EH (cell line): ENCODE measurements at regions not wholly inside any gene's neighbourhood (a gene's known extent, or its start where the extent isn't known, plus 50 kb on each side); places are given as distances from the start of the nearest gene placed in this dataset.

ENCODE experiments used
- DNase-seq: peaks from one replicate; pipeline ENCODE4 v3.0.0-alpha.2; 2015; ENCODE audit warnings: low read depth

DNA sequence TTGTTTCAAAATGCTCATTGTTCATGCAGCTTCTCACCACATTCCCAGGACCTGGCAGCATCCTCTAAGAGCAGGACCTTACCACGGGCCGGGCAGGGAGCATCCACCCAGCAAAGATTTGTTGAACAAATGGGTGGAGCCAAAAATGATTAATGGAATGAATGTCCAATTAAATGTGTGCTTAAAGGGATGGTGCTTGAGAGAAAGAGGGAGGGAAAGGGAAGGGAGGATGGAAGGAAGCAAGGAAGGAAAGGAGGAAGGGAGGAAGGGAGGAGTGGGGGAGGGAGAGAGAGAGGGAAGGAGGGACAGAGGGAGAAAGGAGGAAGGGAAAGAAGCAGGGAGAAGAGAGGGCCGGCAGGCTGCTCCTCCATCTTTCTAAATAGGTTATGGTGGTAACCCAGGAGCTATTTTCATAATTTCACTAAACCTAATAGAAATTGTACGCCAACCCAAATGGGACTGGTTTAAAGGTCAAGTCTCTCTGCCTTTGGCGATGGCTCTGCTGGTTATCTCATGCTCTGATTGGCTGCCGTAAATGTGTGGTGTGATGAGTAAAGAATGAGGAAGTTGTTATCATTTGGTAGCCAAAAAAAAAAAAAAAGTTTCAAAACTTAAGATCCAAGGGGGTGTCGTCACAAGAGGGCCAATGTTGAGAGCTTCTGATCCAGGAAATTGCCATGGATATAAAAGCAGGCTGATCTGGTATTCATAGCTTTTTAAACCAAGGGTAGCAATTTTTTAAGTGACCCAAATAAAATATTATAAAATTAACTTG lies 126.7 kb upstream of the FOXF1 start:
- peak; percentile 94 for DNase-seq

DNA sequence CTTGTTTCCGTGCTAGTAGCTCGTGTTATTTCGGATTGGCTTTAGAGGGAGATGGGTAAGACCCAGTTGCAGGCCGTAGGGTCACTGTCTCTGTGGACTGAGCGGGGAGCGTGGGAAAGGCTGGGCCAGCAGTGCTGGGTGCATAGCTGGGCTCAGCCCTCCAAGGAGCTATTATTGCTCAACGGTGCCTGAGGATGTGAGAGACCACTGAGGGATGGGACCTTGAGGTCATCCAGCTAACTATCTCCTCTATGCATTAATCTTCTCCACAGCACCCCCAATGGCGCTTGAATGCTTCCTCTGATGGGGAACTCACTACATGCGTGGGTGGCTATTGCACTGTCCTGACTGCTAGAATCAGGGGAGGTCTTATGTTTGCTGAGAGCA lies 126.1 kb upstream of the FOXF1 start:
- DNase-seq, result no peak

DNA sequence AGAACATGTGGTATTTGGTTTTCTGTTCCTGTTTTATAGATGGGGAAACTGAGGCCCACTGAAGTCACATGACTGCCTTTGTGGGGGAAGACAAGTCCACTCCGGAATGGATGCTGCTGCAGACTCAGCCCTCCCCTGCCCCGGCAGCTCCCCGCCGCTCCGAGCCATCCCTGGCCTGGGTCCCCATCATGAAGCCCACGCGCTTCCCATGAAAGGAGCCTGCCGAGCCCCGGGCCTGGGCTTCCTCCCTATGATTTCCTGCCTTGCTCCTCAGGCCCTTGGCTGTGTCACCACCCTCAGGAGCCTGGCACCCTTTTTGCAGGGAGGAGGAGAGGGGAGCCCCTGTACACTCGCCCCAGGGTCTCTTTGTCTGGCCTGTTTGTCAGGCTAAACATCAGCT lies 125.3 kb upstream of the FOXF1 start:
- DNase-seq, result no peak

DNA sequence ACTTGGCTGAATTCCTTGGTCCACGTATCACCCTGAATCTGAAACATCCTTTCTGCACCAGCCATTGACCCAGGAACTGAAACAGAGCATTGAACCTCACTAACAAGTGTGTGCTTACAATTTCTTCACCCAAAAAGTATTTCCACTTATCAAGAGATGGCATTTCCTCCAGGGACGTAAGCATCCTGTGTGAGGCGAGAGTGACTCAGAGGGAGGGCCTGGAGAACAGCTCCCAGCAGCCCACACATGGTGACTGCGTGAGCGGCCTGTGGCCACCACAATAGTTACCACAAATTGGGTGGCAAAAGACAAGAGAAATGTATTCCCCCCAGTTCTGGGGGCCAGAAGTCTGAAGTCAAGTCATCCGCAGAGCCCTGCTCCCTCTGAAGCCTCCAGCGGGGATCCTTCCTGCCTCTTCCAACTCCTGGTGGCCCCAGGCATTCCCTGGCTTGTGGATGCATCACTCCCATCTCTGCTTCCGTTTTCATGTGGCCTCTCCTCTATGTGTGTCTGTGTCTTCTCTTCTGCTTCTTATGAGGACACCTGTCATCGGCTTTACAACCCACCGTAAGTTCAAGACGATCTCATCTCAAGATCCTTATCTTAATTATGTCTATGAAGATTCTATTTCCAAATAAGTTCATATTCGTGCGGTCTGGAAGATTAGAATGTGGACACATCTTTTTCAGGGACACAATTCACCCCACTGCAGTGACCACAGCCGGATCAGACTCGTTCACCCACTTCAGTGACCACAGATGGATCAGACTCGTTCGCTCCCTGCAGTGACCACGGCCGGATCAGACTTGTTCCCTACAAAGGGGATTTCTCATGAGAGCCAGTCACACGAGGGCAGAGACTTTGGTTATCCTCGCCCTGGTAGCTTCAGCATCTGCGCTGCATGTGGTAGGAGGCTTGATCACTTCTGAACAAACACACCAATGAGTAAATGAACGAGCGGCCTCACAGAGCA lies 122.6 kb upstream of the FOXF1 start:
- DNase-seq, result peak; percentile 99

DNA sequence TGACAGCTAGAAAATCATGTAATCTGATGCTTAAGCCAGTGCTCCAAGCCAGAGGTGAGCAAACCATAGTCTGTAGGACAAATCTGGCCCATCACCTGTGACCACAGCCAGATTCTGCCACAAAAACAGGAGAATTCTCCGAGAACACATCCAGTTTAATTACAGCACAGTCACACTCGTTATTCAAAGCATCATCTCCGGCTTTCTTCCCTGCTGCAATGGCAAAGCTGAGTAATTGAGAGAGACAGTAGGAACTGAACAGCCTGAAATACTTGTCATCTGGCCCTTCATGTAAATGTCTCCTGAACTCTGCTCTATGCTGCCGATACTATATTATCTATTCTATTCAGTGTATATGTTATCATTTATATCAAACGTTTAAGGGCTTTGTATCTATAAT lies 121.4 kb upstream of the FOXF1 start:
- no peak for DNase-seq

DNA sequence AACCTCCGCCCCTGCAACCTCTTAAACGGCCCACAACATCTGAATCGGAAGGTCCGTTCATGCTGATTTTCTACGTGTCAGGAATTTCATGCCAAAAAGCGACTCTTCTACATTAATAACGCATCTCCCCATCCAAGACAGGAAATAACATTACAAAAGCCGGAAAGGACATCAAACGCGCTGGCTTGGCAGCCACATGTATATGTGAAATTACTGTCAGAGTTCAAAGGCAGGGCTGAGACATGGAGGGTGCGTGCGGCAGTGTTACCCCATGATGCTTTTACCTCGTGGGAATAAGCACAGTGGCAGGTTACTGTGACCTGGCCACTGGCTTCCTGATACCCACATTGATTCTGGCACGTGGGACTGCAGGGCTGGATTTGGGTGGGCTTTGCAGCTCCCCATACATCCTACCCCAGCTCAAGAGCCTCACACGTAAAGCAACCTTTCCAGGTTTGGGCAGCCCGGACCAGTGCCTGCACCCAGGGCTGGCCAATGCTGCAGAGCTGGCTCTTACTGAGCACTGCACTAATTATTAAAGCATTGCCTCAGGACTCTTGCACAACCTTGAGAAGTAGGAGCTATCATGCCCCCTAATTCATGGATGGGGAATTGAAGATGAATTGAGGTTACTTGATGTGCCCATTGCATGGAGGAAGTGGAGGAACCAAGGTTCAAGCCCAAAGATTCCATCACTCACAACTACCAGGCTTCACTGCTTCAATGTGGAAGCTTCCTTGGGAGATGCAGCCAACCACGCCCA lies 120.6 kb upstream of the FOXF1 start:
- no peak for DNase-seq

DNA sequence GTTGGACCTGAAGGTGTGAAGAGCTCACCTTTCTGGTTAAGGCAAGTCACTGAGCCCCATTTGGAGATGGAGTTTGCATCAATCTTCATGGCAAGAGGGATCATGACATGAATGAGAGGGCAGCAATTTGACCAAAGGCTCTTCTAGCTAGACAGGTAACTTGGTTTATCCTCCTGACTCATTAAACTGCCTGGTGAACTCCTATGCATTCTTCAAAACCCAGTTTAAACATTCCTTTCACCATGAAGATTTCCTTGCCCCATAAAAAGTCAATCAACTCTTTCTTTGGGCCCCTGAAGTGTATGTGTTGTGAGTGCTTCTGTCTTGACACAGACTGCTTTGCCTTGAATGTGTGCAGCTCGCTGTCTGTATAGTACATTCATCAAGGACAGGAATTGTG lies 120.0 kb upstream of the FOXF1 start:
- no peak for DNase-seq

DNA sequence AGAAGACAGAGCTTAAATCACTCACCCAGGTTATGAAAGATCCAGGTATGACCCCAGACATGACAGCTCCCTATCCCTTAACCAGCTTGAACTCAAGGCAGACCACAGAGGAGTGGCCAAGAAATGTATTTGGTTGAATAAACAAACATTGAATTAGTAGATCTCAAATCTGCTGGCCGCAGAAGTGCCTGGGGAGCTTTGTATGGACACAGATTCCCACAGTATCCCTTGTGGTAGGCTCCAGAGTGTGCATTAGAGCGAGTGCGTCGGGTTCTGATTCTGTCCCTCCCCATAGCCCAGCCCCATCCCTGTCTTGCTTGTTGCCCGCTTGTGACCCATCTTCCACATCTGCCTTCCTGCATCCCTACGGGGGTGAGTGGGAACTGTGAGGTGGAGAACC lies 118.8 kb upstream of the FOXF1 start:
- peak; percentile 78 for DNase-seq

DNA sequence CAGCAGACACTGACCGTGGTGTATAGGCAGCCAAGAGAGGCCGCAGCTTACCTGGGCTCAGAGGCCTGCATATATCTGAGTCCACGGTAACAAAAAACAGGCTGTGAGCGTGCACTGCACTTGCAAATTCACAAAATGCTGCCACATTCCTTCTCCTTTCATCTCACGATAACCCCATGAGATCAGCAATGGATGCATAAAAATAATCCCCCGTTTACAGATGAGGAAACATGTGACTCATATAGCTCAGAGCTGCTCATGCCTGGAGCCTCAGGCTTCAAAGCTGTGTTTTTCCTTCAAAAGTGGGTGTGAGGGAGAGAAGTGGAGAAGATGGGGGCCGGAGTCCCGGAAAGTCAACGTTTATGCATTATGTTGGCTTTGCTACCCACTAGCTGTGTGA lies 118.3 kb upstream of the FOXF1 start:
- peak; percentile 90 for DNase-seq

DNA sequence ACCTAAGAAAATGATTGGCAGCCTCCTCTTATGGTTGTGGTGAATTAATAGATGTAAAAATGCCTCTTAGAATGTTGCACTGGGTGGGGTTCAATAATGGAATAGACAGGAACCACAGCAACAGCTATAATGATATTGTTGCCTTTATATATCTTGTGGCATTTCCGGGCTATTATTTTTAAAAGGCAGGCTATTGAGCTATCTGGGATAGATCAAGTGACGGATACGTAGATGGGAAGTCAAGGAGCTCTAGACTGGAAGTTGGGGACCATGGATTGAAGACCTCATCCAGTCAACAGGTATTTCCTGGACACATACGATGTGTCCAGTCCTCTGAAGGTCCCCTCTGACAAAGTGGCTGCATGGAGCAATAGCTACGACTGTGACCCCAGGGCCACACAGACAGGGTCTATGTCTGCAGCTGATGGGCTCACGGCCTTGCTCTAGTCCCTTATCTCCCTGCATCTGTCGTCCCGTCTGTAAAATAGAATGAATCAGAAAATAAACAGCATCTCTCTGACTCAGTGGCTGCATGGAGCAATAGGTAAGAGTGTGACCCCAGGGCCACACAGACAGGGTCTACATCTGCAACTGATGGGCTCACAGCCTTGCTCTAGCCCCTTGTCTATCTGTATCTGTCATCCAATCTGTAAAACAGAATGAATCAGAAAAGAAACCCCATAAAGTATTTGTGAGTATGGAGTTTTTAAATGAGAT lies 117.7 kb upstream of the FOXF1 start:
- DNase-seq, result peak; percentile 80

DNA sequence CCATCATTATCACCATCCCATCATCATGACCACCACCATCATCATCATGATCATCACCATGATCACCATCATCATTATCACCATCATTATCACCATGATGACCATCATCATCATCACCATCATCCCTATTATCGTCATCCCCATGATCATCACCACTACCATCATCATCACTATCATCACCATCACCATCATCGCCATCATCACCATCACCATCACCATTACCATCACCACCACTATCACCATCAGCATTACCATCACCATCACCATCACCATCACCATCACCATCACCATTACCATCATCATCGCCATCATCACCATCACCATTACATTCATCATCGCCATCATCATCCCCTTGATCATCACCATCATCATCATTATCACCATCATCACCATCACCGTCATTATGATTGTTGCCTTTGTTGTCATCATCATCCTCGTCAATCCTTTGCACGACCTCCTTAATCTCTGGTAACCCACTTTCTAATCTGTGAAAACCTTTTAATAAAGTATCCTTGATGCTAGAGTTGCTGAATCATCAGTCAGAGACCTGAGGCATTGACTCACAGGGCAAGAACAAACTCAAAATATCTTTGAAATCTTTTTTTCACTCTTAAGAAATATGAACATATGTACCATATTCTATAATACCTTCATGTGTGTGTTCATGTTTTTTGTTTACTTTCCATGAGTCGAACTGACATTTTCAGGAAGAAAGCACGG lies 116.3 kb upstream of the FOXF1 start:
- DNase-seq, result no peak

DNA sequence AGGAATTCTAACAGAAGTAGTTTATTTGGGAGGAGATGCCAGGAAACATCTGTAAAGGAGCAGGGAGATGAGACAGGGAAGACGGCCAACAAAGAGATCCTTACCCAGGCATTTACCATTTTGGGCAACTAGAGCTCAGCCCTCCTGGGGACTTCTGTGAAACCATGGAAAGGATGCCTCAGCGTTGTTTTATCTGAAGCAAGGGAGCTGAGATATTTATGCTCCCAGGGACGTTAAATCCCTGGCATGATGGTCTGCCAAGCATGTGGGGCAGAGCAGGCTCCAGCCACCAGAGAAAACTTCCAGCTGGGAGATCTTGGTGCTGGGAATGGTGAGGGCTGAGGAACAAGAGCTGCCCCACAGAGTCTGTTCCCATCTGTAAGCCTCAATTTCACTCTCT lies 114.8 kb upstream of the FOXF1 start:
- peak; percentile 18 for DNase-seq

DNA sequence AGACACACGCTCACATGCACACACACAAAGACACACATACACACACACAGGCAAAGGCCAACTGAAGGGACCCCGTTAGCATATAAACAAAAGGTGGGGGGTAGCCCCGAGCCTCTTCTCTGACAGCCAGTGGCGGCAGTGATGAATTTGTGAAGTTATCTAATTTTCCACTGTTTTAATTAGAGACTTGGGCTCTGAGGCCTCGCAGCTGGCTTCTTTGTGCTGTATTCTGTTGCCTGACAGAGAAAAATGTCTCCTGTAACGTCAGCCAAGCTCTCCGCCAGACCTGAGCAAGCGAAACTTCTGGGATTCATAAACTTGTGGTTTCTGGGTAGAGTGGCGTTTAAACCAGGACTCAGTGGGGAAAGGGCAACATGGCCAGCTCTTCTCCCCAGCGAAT lies 113.9 kb upstream of the FOXF1 start:
- peak; percentile 91 for DNase-seq

DNA sequence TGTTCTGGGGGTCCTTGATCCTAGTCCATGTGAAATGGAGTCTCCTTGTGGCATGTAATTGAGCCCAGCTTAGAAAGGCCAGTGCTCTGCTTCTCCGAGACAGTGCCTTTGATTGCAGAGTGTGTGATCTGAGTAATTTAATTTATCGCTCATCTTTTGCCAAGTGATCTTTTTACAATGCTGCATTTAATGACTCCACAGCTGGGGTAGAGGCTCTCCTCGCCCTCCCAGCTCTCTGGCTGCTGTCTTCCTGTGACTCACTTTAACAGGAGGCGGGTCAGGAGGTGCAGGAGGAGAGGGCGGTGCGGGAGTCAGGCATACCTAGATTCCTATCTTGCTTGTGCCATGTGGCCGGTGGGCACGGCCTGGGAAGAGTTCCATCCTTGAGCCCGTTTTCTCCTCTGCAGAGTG lies 113.4 kb upstream of the FOXF1 start:
- peak; percentile 97 for DNase-seq

DNA sequence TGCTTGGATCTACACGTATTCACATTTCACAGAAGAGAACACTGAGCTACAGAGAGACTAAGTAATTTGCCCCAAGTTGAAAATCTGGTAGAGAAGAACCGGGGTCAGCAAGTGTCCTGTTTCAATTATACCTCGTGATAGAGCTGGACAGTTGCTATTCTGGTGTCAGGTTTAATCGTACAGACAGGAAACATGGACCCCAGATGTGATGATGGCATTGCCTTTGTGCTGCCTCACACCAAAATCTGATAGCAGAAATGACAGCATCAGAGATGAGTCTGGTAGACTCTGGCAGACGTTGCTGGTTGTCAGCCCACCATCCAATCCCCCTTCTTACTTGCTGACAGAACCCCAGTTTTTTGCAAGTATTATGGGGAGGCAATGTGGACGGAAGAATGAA lies 112.1 kb upstream of the FOXF1 start:
- peak; percentile 33 for DNase-seq

DNA sequence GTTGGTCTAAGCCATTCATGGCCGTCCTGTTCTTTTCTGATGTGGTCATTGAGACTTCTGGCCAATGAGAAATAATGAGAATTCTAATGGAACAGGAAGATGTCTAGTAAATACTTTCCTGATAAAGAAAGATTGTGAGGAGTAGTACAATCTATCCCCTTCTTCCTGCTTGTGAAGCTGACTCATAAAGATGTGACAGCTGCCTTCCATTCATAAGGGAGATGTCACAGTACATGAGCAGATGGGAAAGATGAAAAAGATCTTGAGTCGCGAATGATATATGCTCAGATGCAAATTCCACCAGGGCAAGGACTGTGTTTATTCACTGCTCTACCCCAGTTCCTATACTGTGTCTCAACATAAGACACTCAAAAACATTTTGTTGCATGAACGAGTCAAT lies 111.7 kb upstream of the FOXF1 start:
- peak; percentile 82 for DNase-seq

DNA sequence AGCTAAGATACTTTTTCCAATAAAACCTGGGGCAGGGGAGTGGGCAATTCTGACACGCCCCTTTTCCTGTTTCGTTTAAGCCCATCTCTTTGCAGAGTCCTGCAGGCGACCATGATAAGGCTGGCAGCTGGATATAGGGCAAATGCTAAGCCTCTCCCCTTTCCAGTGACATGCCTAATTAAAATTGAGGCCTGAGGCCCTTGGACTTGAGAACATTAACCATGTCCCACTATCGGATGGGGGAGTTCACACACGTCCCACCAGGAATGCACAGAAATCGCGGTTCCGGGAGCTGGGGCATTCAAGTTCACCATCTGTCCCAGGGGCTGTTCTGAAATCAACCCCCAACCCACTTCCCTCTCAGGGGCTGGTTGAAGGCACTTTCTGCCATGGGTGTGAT lies 109.2 kb upstream of the FOXF1 start:
- no peak for DNase-seq

DNA sequence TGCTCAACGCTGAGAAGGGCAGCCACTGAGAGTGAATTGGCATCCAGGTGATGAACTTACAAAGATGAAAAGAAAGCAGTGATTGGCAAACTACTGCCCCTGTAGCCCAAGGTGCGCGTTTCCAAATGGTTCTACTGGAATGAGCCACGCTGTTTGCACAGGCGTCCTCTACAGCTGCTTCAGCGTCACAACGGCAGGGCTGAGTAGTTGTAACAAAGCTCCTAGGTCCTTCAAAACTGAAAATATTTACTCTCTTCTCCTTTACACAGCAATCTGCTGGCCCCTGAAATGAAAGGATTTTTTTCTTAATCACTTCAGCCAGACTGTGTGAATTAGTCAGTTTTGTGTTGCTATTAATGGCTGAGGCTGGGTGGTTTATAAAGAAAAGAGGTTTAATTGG lies 107.2 kb upstream of the FOXF1 start:
- no peak for DNase-seq

DNA sequence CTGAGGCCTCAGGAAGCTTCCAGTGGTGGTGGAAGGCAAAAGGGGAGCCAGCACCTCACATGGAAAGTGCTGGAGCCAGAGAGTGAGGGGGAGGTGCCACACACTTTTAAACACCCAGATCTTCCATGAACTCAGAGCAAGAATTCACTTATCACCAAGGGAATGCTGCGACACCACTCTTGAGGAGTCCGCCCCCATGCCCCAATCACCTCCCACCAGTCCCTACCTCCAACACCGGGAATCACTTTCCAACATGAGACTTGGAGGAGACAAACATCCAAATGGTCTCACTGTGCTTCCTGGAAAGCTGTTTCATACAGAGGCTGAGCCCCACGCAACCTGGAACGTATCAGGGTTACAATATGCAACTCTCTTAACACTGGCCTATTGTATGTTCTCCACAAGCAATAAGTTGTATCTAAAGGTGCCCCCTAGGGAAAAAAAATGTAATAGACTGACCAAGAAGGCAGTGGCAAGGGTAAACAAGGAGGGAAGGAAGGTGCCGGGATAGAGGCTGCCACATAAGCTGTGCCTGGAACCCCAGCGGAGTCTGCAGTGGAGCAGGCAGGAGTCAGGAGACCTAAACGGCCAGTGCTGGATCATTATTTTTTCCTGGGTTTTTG lies 106.7 kb upstream of the FOXF1 start:
- no peak for DNase-seq

DNA sequence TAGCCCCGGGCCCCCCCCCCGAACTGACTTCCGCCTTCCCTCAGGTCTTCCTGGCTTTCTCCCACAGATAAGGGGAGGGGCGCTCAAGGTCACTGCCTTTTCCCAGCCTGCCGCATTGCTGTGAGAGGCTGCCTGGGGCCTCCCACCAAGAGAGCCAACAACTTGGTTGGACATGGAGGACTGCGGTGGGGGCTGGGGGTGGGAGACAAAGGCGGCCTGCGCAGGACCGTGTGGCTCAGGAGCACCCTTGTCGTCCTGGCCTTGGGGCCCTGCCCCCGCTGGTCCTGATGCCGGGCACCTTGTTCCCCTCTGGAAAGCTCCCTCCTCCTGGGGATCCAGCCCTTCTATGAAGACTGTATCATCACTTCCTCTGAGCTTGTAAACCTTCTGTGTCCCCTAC lies 105.6 kb upstream of the FOXF1 start:
- no peak for DNase-seq

DNA sequence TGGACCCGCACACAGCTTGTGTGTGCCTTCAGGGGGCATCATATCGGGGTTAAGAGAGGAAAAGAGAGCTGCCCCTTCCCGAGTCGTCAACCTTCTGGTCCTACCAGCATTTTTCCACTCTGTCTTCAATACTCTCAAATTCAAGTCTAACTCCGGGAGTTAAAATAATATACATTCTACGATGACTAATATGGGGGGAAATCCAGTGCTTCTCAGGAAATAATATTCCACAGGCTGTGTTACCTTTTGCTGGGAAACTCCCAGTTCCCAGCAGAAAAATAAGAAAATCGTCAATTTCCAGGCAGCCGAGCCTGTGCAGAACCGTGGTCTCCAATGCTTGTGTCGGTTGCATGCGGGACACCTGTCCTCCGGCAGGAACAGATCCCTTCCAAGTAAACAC lies 105.0 kb upstream of the FOXF1 start:
- peak; percentile 38 for DNase-seq
